ENCODE measurements at regions not wholly inside any gene's neighbourhood (a gene's known extent, or its start where the extent isn't known, plus 50 kb on each side); places are given as distances from the start of the nearest gene placed in this dataset.

GRCh38 chr2:194319222-194319992, 1337.6 kb upstream of the SLC39A10 start:
- TF ChIP-seq EZH2 (IDR thresholded peaks at IDR 0.05; ENCODE audit: borderline replicate concordance, low read depth, low read length, severe bottlenecking) (no peak), CTCF (IDR thresholded peaks at IDR 0.05; ENCODE audit: extremely low read depth in 1 of 2, insufficient read depth in 1 of 2, low read depth in 1 of 2, low read length in 2 of 2) (no peak), POLR2AphosphoS5 (IDR thresholded peaks at IDR 0.05; ENCODE audit: insufficient read depth, low read depth, low read length) (no peak), POLR2A (IDR thresholded peaks at IDR 0.05; ENCODE audit: low read depth, low read length) (no peak), JUN (IDR thresholded peaks at IDR 0.05; ENCODE audit: borderline replicate concordance, insufficient read depth, insufficient read length, low read depth) (no peak), MYC (IDR thresholded peaks at IDR 0.05; ENCODE audit: low read depth, low read length) (no peak), GATA2 (IDR thresholded peaks at IDR 0.05; ENCODE audit: insufficient read depth, insufficient read length, low read depth, low read length) (no peak)
- TF ChIP-seq, protein P1, sequence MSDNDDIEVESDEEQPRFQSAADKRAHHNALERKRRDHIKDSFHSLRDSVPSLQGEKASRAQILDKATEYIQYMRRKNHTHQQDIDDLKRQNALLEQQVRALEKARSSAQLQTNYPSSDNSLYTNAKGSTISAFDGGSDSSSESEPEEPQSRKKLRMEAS (IDR thresholded peaks at IDR 0.05; ENCODE audit: insufficient read depth, insufficient read length): no peak

Data from endothelial cell of umbilical vein (primary cell).